Neural crest cell (in vitro differentiated cells): ENCODE measurements at regions not wholly inside any gene's neighbourhood (a gene's known extent, or its start where the extent isn't known, plus 50 kb on each side); places are given as distances from the start of the nearest gene placed in this dataset.

Experiments
- DNase-seq: peaks from one replicate; pipeline ENCODE4 v3.0.0; 2021; ENCODE audit warnings: low read depth, mixed read lengths, low spot score
- H3K27ac Mint-ChIP-seq: one replicate; pipeline ENCODE4 v1.8.0; 2021; ENCODE audit warnings: mild to moderate bottlenecking, mixed read lengths; ENCODE audit not compliant: unreplicated experiment
- H3K27me3 Mint-ChIP-seq: 2 replicates; pipeline ENCODE4 v1.8.0; 2021; ENCODE audit warnings: low read depth, mild to moderate bottlenecking, mixed read lengths
- H3K36me3 Mint-ChIP-seq: 2 replicates; pipeline ENCODE4 v1.8.0; 2021; ENCODE audit warnings: low read depth, mild to moderate bottlenecking, mixed read lengths
- H3K4me1 Mint-ChIP-seq: 2 replicates; pipeline ENCODE4 v1.8.0; 2021; ENCODE audit warnings: mixed read lengths
- H3K4me3 Mint-ChIP-seq: one replicate; pipeline ENCODE4 v1.8.0; 2021; ENCODE audit warnings: mild to moderate bottlenecking, mixed read lengths
- H3K9me3 Mint-ChIP-seq: 2 replicates; pipeline ENCODE4 v1.8.0; 2021; ENCODE audit warnings: mixed read lengths
- CTCF ChIP-seq: fragments of 200-600 bp; sonication (generic); conservative IDR thresholded peaks from 2 replicates; pipeline ENCODE4 v1.5.0; 2021; ENCODE audit warnings: antibody characterized with exemption, mild to moderate bottlenecking

- Mint-ChIP-seq H3K4me1 (no peaks in the 10 kb centered on the region), H3K36me3 (no peaks in the 10 kb centered on the region), H3K27me3 (peaks cover 12% of the 10 kb centered on the region), H3K4me3 (no peak overlapping the region), H3K9me3 (no peaks in the 10 kb centered on the region), H3K27ac (no peak overlapping the region)
- TF ChIP-seq CTCF, result no peak
- no peak for DNase-seq
Measured at GRCh38 chr20:23279836-23280235, 70.8 kb upstream of the NXT1 start.

- no peak for TF ChIP-seq CTCF
- Mint-ChIP-seq H3K4me1 (no peaks in the 10 kb centered on the region), H3K36me3 (no peaks in the 10 kb centered on the region), H3K27ac (no peak overlapping the region), H3K9me3 (peaks cover under 1% of the 10 kb centered on the region), H3K4me3 (no peak overlapping the region), H3K27me3 (peaks cover 12% of the 10 kb centered on the region)
- DNase-seq, result no peak
Measured at GRCh38 chr20:23278172-23278571, 72.4 kb upstream of the NXT1 start.

- no peak for TF ChIP-seq CTCF
- DNase-seq, result no peak
- Mint-ChIP-seq H3K27me3 (peaks cover 4% of the 10 kb centered on the region), H3K36me3 (no peaks in the 10 kb centered on the region), H3K27ac (no peak overlapping the region), H3K9me3 (peaks cover 5% of the 10 kb centered on the region), H3K4me1 (no peaks in the 10 kb centered on the region), H3K4me3 (no peak overlapping the region)
Measured at GRCh38 chr20:23277316-23277715, 73.3 kb upstream of the NXT1 start.

DNA sequence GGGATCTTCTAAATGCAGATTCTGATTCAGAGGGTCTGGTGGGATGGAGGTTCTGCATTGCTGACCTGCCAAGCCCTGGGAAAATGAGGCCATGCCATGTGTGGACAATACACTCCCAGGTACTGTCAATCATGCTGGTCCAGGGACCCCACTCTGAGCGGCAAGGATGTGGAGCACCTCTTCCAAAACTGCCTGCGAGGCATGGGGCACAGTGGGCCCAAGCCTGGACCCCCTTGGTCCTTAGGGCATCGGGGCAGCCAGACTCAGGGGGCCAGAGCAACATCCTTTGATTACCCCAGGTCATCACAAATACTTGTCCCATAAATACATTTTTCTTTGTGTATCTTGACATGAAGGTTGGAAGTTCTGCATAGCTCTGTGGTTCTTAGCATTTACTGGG lies 76.8 kb upstream of the NXT1 start:
- no peaks in the 10 kb centered on the region for H3K27me3 Mint-ChIP-seq
- TF ChIP-seq CTCF, result no peak
- no peak overlapping the region for H3K27ac Mint-ChIP-seq
- H3K4me3 Mint-ChIP-seq, result no peak overlapping the region
- peaks cover 9% of the 10 kb centered on the region for H3K9me3 Mint-ChIP-seq
- H3K36me3 Mint-ChIP-seq, result no peaks in the 10 kb centered on the region
- no peak for DNase-seq
- peaks cover 7% of the 10 kb centered on the region for H3K4me1 Mint-ChIP-seq

DNA sequence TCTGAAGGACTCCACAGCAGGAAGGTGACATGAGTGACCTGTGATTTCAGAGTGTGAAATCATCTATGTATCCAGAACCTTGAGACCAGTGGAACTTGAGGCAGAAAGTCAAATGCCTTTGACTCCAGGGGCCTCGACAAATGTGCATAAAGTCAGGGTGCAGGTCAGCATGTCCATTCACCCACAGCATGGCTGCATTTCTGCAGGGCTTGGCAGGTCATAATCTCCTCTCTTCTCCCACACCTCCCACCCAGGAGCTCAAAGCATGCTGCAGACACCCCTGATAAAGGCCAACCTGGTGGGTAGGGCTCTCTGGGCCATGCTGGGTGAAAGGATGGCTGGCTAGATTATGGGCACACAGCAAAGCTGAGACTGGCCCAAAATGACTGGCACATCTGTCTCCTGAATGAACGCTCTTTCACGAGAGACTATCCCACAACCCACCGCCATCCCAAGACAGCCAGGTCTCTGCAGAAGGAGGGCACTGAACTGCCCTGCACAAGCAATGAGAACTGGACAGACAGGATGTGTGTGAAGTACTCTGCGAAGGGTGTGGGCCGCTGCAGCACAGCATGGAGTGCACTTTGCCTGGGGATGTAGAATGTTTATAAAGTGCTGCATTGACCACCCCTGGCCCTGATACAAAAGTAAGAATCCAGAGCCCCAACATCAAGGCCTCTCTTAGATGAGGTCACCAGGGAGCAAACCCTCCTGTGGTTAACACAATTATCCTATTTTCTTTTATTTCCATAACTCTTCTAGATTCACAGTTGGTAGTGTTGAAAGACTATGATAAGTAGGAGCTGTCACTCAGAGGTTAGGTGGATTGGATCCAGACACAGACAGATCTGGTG lies 78.2 kb upstream of the NXT1 start:
- Mint-ChIP-seq H3K27me3 (no peaks in the 10 kb centered on the region), H3K27ac (no peak overlapping the region), H3K4me1 (peaks cover 7% of the 10 kb centered on the region), H3K9me3 (peaks cover 13% of the 10 kb centered on the region), H3K36me3 (peaks cover 3% of the 10 kb centered on the region), H3K4me3 (no peak overlapping the region)
- no peak for TF ChIP-seq CTCF
- DNase-seq, result no peak
